Kidney epithelial cell (primary cell): ENCODE measurements at regions not wholly inside any gene's neighbourhood (a gene's known extent, or its start where the extent isn't known, plus 50 kb on each side); places are given as distances from the start of the nearest gene placed in this dataset.

Source experiments
- DNase-seq: peaks from one replicate; pipeline ENCODE4 v3.0.0-alpha.2; 2010; ENCODE audit warnings: low read depth
- H3K27me3 ChIP-seq: 2 replicates; pipeline ENCODE4 v1.6.0; 2011; ENCODE audit warnings: low read length; ENCODE audit not compliant: control insufficient read depth, insufficient read depth
- H3K36me3 ChIP-seq: 2 replicates; pipeline ENCODE4 v1.5.1; 2011; ENCODE audit warnings: low read length; ENCODE audit not compliant: control insufficient read depth, insufficient read depth
- H3K4me3 ChIP-seq: 2 replicates; pipeline ENCODE4 v1.5.1; 2011; ENCODE audit warnings: low read depth, mild to moderate bottlenecking, control low read depth, low read length
- TF ChIP-seq, protein P1 (sequence below): IDR thresholded peaks from 2 replicates; pipeline ENCODE4 v1.5.1; 2011; ENCODE audit warnings: mild to moderate bottlenecking, moderate library complexity, low read length, control low read depth, inconsistent platforms; ENCODE audit not compliant: insufficient read depth, poor library complexity, severe bottlenecking

DNA sequence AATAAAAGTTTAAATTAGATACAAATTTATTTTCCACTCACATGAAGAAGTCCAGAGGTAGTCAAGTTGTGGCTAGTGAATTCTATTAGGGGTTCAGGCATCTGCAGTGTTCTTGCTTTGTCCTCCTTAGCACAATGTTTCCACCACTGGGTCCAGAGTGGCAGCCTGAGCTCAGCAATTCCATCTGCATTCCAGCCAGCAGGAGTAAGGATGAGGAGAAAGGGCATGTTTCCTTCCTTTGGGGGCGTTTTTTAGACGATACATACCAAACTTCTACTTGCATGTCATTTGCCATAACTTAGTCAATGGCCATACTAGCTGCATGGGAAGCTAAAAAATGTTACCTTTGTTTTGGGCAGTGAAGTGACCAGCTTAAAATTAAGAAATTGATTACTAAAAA is 98.5 kb upstream of the VANGL1 start:
- DNase-seq, result no peak
- Histone ChIP-seq H3K27me3 (no peaks in the 10 kb centered on the region), H3K4me3 (no peak overlapping the region), H3K36me3 (no peaks in the 10 kb centered on the region)
- TF ChIP-seq, protein P1, sequence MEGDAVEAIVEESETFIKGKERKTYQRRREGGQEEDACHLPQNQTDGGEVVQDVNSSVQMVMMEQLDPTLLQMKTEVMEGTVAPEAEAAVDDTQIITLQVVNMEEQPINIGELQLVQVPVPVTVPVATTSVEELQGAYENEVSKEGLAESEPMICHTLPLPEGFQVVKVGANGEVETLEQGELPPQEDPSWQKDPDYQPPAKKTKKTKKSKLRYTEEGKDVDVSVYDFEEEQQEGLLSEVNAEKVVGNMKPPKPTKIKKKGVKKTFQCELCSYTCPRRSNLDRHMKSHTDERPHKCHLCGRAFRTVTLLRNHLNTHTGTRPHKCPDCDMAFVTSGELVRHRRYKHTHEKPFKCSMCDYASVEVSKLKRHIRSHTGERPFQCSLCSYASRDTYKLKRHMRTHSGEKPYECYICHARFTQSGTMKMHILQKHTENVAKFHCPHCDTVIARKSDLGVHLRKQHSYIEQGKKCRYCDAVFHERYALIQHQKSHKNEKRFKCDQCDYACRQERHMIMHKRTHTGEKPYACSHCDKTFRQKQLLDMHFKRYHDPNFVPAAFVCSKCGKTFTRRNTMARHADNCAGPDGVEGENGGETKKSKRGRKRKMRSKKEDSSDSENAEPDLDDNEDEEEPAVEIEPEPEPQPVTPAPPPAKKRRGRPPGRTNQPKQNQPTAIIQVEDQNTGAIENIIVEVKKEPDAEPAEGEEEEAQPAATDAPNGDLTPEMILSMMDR, result no peak

DNA sequence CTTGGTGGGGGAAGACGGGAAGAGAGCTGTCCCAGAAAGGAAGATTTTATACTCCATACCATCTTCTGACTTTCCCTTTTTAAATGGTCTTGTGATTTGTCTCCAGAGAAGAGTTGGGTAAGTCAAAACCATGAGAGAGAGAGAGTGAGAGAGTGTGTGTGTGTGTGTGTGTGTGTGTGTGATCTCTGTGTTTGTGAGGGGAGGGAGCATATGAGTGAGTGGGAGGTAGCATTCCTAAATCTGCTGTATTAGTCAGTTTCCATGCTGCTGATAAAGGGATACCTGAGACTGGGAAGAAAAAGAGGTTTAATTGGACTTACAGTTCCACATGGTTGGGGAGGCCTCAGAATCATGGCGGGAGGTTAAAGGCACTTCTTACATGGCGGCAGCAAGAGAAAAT is 102.0 kb upstream of the VANGL1 start:
- TF ChIP-seq, protein P1, result no peak
- no peak for DNase-seq
- Histone ChIP-seq H3K27me3 (no peaks in the 10 kb centered on the region), H3K4me3 (no peak overlapping the region), H3K36me3 (no peaks in the 10 kb centered on the region)

DNA sequence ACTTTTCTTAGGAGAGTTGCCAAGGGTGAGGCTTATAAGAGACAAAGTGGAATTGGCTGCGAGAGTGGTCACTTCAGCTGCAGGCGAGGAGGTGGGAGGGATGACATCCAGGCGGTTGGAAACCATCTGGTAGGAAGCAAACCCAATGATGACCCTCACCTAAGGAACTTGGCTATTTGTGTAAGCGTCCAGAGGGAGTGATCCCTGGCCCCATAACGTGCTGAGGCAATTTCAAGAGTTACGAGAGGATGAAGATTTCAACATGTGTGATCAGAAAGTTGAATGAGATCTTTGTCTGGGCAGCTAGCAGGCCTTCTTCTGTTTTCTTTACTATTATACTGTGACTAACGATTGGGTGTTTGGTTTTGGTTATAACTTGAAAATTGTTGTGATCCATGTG is 102.7 kb upstream of the VANGL1 start:
- H3K4me3 ChIP-seq, result no peak overlapping the region
- H3K36me3 ChIP-seq, result no peaks in the 10 kb centered on the region
- TF ChIP-seq, protein P1, result no peak
- DNase-seq, result no peak
- no peaks in the 10 kb centered on the region for H3K27me3 ChIP-seq

- Histone ChIP-seq H3K27me3 (no peaks in the 10 kb centered on the region), H3K4me3 (no peak overlapping the region), H3K36me3 (no peaks in the 10 kb centered on the region)
- TF ChIP-seq, protein P1, result no peak
- DNase-seq, result no peak
Measured at GRCh38 chr1:115538579-115538978, 103.2 kb upstream of the VANGL1 start.

GRCh38 chr1:115537415-115537814 is 104.4 kb upstream of the VANGL1 start:
- H3K27me3 ChIP-seq, result no peaks in the 10 kb centered on the region
- no peak overlapping the region for H3K4me3 ChIP-seq
- H3K36me3 ChIP-seq, result no peaks in the 10 kb centered on the region
- no peak for DNase-seq
- TF ChIP-seq, protein P1, result no peak

- Histone ChIP-seq H3K36me3 (no peaks in the 10 kb centered on the region), H3K27me3 (no peaks in the 10 kb centered on the region), H3K4me3 (no peak overlapping the region)
- no peak for DNase-seq
- TF ChIP-seq, protein P1, result no peak
Measured at GRCh38 chr1:115536279-115536816, 105.4 kb upstream of the VANGL1 start.
